NCI-H146 (cell line): ENCODE measurements at regions not wholly inside any gene's neighbourhood (a gene's known extent, or its start where the extent isn't known, plus 50 kb on each side); places are given as distances from the start of the nearest gene placed in this dataset.

Experiments
- DNase-seq: peaks from one replicate; lab custom pipeline; 2025; lab: John Stamatoyannopoulos, UW

GRCh38 chr12:126193190-126193589, 1128.0 kb downstream of the AACS start:
- no peak for DNase-seq

DNA sequence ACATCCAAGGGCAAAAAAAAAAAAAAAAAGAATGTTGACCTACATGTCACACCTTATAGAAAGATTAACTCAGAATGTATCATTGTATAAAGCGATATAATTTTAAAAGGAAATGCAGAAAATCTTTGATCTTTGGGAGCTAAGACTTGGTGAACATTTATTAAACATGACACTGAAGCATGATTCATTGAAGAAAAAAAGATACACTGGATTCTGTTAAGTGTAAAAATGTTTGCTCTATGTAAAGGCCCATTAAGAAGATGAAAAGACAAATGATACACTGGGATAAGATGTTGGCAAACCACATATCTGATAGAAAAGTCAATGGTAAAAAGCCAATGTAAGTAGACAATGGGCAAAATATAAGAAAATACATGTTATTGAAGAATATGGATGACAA, 1131.0 kb downstream of the AACS start:
- no peak for DNase-seq

- no peak for DNase-seq
These were observed 1133.3 kb downstream of the AACS start for GRCh38 chr12:126198516-126198915.

GRCh38 chr12:126198966-126199692, 1133.9 kb downstream of the AACS start:
- DNase-seq = no peak

GRCh38 chr12:126201981-126202537, 1136.8 kb downstream of the AACS start:
- no peak for DNase-seq

GRCh38 chr12:126204326-126204725, 1139.1 kb downstream of the AACS start:
- DNase-seq = no peak

GRCh38 chr12:126210026-126210425, 1144.8 kb downstream of the AACS start:
- no peak for DNase-seq

DNA sequence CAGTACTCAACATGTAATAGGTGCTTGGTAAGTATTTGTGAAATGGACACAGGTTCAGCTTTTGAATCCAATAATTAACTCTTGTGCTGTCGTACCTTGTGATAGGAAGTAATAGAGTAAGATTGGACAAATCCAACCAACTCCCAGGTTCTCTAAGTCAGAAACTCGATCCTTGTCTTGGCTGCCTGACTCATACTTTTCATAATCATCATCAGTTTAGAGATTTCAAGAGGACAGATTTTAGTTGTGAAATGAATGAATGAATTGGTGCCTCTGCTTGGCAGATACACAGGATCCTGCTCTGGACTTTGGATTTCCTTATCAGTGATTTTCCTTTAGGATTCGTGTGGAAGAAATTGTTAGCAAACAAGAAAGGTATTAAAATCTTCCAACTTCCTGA, 1145.2 kb downstream of the AACS start:
- DNase-seq = no peak

DNA sequence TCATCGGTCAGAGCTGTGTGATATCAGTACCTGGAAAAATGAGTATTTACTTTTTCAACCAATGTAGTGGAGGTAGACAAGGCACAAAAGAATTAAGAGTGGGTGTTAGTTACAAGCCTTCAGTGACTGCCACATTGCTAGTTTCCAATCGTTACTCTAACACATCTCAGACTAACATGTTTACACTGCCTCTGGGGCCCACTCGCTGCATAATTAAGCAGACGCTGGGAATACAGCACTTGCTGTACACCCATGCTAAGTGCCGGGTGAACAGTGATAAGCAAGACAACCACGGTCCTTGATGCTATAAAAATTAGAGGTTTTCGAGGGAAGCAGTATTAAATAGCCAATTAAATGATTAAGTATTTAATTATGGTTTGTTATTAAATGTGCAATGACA, 1147.6 kb downstream of the AACS start:
- no peak for DNase-seq

DNA sequence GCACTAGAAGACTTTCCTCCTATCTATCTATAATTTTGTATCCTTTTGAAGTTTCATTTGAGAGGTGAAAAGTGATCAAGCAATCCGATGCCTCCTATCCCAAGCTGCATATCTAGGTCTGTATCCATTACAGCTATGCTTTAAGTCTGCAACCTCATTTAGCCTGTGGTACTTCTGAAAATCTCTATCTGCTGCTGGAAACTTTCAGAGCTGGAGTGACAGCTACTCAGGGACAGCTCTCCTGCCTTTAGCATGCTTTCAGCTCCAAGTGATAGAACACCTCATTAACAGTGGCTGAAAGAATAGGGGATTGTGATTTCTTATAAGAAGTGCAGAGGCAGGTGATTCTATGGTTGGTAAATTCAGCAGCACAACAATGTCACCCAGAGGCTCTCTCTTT, 1153.5 kb downstream of the AACS start:
- no peak for DNase-seq

GRCh38 chr12:126219139-126219538, 1153.9 kb downstream of the AACS start:
- no peak for DNase-seq

DNA sequence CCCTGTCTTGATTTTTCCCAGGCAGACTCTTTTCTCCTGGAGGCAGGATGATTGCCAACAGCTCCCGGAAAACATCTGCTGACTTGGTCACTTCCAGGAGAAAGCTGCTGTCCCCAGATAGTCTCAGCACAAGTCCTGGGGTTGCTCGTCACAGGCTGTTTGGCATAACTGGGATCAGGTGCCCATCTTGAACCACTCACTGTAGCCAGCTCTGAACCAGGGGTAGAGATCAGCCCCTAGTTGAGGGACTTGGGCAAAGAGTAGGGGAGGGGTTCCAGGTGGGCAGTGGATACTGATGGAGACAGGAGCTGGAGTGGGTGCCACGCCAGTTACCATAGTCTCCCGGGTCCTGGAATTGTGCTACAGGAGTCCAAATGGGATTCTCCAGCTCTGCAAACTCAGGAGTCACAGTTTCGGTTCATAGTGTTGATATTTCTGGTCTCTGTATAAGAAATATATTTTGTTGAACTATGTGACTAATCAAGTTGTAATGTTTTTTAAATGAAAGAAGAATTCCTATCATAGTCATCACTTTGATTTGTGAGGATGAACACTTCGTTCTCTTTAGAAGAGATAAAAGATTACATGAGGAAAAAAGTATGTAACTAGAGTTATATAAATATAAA, 1154.5 kb downstream of the AACS start:
- DNase-seq = no peak

DNA sequence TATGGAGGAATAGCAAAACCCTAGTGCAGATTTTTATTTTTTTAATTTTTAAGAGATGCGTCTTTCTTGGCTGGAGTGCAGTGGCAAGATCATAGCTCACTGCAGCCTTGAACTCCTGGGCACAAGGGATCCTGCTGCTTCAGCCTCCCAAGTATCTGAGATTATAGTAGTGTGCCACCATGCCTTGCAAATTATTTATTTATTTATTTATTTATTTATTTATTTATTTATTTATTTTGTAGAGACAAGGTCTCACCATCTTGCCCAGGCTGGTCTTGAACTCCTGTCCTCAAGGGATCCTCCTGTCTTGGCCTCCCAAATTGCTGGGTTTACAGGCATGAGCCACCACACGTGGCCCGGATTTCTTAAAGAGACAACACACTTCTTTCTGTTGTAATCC, 1158.8 kb downstream of the AACS start:
- no peak for DNase-seq

GRCh38 chr12:126228936-126229335, 1163.7 kb downstream of the AACS start:
- DNase-seq = no peak

DNA sequence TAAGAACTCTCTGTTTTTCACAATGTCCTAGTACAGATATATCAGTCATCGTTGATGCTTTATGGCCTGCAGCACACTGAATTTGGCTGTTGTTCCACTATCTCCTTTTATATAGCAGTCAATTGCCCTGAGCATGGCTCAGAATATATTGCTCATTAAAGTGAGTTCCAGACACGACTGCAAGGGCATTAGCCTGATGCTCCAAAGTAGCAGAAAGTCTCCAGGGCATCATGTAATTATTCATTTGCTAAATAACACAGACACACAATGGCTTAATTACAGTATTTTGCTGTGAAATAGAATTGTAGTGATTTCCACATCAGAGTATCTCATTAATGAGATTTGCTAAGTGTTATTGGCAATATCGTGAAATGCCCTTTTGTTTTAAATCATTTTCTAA, 1167.5 kb downstream of the AACS start:
- no peak for DNase-seq

- DNase-seq = no peak
These were observed 1168.4 kb downstream of the AACS start for GRCh38 chr12:126233625-126234024.

DNA sequence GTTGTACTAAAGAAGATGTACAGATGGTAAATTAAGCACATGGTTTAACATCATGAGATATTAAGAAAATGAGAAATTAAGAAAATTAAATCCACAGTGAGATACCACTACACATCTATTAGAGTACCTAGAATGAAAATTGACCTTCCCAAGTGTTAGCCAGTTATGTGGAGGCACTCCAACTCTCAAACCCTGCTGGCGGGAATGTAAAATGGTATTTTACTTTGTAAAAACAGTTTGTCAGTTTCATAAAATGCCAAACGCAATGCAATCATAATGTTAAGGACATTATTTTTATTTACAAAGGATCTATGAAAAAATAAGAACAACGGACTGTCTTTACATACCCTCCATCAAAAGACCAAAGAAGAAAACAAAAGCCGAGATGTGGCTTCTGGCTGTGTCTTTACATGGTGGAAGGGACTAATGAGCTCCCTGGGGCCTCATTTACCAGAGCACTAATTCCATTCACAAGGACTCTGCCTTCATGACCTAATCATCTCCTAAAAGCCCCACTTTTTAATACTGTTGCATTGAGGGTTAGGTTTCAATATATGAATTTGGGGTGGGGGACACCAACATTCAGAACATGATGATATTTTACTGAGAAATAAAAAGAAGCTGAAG, 1178.7 kb downstream of the AACS start:
- no peak for DNase-seq

DNA sequence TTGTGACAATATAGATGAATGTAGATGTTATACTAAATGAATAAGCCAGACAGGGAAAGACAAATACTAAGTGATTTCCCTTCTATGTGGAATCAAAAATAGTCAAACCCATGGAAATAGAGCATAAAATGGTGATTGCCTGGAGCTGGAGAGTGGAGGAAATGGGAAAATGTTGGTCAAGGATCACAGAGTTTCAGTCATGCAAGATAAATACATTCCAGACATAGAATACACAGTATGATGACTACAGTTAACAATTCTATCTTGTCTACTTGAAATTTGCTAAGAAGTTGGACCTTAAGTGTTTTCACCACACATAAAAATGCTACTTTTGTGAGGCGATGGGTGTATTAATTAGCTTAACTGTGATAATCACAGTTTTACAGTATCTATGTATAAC, 1182.7 kb downstream of the AACS start:
- DNase-seq = no peak

DNA sequence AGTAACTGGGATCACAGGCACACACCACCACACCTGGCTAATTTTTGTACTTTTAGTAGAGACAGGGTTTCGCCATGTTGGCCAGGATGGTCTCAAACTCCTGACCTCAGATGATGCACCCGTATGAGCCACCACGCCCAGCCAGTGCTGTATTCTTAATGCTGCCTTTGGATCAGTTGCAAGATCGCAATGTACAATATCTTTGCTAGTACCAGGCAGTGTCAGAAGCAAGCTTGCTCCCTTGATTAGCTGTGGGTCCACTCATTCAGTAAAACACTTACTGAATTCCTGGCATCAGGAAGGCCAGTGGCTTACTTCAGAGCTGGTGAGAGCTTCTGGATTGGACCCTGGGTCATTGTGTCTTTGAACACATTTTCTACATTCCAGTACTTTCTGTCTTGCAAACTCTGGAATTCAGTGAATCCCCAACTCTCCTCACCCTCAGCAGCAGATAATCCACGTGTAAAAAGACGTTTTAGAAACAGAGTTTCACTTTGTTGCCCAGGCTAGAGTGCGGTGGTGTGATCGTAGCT, 1183.7 kb downstream of the AACS start:
- DNase-seq = no peak

GRCh38 chr12:126258190-126258589, 1193.0 kb downstream of the AACS start:
- no peak for DNase-seq

GRCh38 chr12:126262829-126263228, 1197.6 kb downstream of the AACS start:
- DNase-seq = no peak

- no peak for DNase-seq
These were observed 1203.0 kb downstream of the AACS start for GRCh38 chr12:126268222-126268621.

DNA sequence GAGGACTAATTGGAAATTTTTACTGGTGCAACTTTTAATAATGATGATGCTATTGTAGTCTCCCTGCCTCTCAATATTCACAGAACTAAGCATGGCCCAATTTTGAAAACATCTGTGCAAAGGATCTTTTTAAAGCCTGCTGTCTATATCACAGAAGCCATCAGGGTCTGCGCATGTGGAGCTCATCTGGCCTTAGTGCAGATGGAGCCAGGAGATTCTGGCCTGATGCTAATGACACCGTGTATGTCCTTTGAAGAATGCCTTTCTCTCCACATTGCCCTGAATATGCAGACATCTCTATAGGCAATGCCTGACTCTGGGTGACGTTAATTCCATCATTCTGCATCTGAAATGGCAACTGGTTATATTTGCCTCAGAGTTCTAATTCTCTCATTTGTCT, 1205.9 kb downstream of the AACS start:
- no peak for DNase-seq
